Ishikawa (cell line): ENCODE measurements at regions not wholly inside any gene's neighbourhood (a gene's known extent, or its start where the extent isn't known, plus 50 kb on each side); places are given as distances from the start of the nearest gene placed in this dataset.

Experiments used
- CEBPB ChIP-seq: IDR thresholded peaks from 2 replicates; pipeline ENCODE4 v1.6.1; 2012
- CREB1 ChIP-seq: IDR thresholded peaks from 2 replicates; pipeline ENCODE4 v1.6.1; 2012; ENCODE audit warnings: low read depth
- EGR1 ChIP-seq: IDR thresholded peaks from 2 replicates; pipeline ENCODE4 v1.6.1; 2012
- EP300 ChIP-seq: IDR thresholded peaks from 2 replicates; pipeline ENCODE4 v1.6.1; 2012; ENCODE audit warnings: borderline replicate concordance
- FOXM1 ChIP-seq: IDR thresholded peaks from 2 replicates; pipeline ENCODE4 v1.6.1; 2012; ENCODE audit warnings: low read depth, borderline replicate concordance
- NFIC ChIP-seq: IDR thresholded peaks from 2 replicates; pipeline ENCODE4 v1.6.1; 2012
- RAD21 ChIP-seq: IDR thresholded peaks from 2 replicates; pipeline ENCODE4 v1.6.1; 2012; ENCODE audit warnings: low read depth
- TAF1 ChIP-seq: IDR thresholded peaks from 2 replicates; pipeline ENCODE4 v1.6.1; 2012; ENCODE audit warnings: low read depth, mild to moderate bottlenecking
- TCF12 ChIP-seq: IDR thresholded peaks from 2 replicates; pipeline ENCODE4 v1.6.1; 2012; ENCODE audit warnings: low read depth
- TEAD4 ChIP-seq: IDR thresholded peaks from 2 replicates; pipeline ENCODE4 v1.6.1; 2012
- YY1 ChIP-seq: IDR thresholded peaks from 2 replicates; pipeline ENCODE4 v1.6.1; 2012; ENCODE audit warnings: low read depth
- ZBTB7A ChIP-seq: IDR thresholded peaks from 2 replicates; pipeline ENCODE4 v1.6.1; 2012; ENCODE audit warnings: low read depth
- TF ChIP-seq, protein P1 (sequence below): IDR thresholded peaks from 2 replicates; pipeline ENCODE4 v1.6.1; 2012
- TF ChIP-seq, protein P2 (sequence below): IDR thresholded peaks from 2 replicates; pipeline ENCODE4 v1.6.1; 2012
- TF ChIP-seq, protein P3 (sequence below): IDR thresholded peaks from 2 replicates; pipeline ENCODE4 v1.6.1; 2012; ENCODE audit warnings: low read depth, mild to moderate bottlenecking

DNA sequence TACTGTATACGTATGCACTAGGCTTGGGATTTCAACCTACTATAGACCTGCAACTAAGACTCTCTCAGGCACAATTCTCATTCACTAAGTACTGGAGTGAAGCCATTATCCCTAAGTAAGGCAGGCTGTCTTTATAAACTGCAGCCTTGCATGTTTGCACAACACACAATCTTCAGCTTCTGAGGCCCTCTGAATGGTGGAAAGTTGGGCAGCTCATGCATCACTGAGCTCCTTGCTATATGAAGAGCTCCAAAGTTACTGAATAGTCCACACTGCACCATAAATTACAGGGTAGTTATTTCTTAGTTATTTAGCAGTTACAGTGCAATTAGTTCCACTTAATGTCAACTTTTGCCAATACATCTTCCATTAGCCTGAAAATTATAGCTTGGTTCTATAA is 384.6 kb downstream of the BRINP1 start:
- no peak for TF ChIP-seq EP300
- no peak for TF ChIP-seq TEAD4
- TF ChIP-seq, protein P1, sequence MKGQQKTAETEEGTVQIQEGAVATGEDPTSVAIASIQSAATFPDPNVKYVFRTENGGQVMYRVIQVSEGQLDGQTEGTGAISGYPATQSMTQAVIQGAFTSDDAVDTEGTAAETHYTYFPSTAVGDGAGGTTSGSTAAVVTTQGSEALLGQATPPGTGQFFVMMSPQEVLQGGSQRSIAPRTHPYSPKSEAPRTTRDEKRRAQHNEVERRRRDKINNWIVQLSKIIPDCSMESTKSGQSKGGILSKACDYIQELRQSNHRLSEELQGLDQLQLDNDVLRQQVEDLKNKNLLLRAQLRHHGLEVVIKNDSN: no peak
- no peak for TF ChIP-seq ZBTB7A
- TF ChIP-seq, protein P2, sequence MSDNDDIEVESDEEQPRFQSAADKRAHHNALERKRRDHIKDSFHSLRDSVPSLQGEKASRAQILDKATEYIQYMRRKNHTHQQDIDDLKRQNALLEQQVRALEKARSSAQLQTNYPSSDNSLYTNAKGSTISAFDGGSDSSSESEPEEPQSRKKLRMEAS: no peak

DNA sequence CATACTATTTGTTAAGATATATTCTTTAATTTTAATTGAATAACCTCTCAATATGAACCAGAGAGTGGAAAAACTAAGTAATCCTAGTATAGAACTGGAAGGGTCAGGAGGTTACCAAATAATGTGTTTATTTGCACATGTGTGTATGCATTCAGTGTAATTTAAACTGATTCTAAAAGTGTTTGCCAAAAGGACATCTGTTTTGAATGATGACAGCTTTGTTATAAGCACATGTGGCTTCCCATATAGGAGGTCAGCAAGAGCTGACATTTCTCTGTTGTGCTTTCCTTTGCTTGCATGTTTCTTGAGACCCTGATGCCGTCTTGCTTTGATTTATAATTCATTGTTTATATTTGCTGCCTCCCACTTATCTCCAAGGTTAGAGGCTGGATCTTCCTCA is 383.4 kb downstream of the BRINP1 start:
- no peak for TF ChIP-seq CEBPB
- TF ChIP-seq YY1: no peak
- no peak for TF ChIP-seq FOXM1
- no peak for TF ChIP-seq TEAD4
- TF ChIP-seq, protein P1: no peak
- TF ChIP-seq NFIC: no peak
- TF ChIP-seq EGR1: no peak
- TF ChIP-seq RAD21: no peak
- TF ChIP-seq CREB1: no peak
- no peak for TF ChIP-seq ZBTB7A
- no peak for TF ChIP-seq TCF12
- TF ChIP-seq, protein P2: no peak
- TF ChIP-seq, protein P3, sequence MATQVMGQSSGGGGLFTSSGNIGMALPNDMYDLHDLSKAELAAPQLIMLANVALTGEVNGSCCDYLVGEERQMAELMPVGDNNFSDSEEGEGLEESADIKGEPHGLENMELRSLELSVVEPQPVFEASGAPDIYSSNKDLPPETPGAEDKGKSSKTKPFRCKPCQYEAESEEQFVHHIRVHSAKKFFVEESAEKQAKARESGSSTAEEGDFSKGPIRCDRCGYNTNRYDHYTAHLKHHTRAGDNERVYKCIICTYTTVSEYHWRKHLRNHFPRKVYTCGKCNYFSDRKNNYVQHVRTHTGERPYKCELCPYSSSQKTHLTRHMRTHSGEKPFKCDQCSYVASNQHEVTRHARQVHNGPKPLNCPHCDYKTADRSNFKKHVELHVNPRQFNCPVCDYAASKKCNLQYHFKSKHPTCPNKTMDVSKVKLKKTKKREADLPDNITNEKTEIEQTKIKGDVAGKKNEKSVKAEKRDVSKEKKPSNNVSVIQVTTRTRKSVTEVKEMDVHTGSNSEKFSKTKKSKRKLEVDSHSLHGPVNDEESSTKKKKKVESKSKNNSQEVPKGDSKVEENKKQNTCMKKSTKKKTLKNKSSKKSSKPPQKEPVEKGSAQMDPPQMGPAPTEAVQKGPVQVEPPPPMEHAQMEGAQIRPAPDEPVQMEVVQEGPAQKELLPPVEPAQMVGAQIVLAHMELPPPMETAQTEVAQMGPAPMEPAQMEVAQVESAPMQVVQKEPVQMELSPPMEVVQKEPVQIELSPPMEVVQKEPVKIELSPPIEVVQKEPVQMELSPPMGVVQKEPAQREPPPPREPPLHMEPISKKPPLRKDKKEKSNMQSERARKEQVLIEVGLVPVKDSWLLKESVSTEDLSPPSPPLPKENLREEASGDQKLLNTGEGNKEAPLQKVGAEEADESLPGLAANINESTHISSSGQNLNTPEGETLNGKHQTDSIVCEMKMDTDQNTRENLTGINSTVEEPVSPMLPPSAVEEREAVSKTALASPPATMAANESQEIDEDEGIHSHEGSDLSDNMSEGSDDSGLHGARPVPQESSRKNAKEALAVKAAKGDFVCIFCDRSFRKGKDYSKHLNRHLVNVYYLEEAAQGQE: no peak
- no peak for TF ChIP-seq EP300
- no peak for TF ChIP-seq TAF1

DNA sequence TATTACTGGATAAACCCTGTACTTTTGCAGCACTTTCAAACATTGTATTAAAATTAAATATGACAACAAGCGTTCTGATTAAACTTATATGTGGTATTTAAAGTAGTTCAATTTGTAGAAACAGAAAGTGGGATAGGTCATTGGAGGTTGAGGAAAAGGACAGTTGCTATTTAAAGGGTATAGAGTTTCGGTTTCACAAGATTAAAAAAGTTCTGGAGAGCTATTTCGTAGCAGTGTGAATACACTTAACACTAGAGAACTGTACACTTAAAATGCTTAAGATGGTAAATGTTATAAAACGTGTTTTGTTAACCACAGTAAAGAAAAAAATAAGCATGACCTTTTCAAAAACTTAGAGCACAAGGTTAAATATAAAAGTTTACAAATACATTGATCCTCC is 382.1 kb downstream of the BRINP1 start:
- TF ChIP-seq TCF12 (no peak), EP300 (no peak), NFIC (no peak)

DNA sequence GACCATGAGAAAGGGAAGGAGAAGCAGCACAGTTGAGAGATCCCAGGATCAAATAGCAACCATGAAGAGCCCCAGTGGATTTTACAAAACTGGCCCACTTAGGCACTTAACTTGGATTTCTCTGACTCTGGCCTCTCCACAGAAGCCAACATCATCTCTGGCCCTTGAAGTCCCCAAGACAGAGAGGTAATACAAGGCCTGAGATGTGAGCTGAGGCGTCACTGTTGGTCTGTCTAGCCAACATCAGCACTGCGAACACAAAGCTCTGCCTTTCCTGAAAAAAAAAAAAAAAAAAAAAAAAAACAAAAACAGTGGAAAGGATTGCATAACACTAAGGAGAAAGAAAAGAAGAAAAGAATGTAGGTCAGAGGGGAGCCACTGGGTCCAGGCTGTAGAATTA is 378.3 kb downstream of the BRINP1 start:
- TF ChIP-seq TAF1: no peak
- 0 out of 2 replicates have a peak, but pooled peaks have one; percentile 46 for TF ChIP-seq CEBPB

DNA sequence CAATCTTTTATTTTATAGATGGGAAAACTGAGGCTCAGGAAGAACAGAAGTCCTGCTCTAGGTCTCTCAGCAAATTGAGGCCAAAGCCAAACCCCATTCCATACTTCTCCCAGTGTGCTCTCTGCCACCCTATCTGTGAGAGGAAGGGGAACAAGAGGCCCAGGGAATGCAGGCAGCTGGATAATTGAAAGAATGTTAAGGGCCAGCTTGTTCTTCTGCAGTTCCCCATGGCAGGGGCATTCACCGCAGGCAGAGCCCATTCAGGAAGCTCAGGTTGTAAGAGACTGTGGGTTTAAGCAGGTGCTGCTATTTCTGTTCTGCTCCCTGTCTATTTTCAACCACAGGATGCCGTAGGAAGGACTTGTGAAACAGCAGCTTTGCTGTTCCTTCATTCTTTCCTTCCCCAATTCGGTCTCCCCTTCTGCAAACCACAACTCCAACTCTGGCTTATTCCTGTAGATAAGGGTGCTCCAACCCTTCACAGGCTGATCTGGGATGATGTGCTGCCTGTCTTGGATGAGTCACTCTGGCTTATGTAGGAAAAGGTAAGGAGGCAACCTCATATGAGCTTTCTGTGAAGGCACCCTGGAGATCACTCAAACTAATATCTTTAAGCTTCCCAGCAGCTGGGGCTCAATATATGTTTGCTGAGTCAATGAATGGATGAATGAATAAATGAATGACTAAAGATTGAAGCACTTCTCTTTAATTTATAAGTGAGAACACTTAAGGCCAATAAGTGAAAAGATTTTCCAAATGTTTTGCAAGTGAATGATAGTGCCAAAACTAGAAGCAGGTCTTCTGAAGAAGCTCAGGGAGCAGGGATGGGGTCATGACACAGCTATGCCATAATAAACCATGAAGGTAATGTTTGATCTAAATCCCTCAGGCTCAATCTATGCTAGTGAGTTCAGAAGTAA is 377.6 kb downstream of the BRINP1 start:
- TF ChIP-seq TEAD4: no peak
- no peak for TF ChIP-seq NFIC
- TF ChIP-seq EGR1: no peak
- no peak for TF ChIP-seq CREB1
- TF ChIP-seq, protein P2: no peak
- no peak for TF ChIP-seq FOXM1
- TF ChIP-seq EP300: no peak
- TF ChIP-seq, protein P3: no peak
- TF ChIP-seq ZBTB7A: no peak
- TF ChIP-seq CEBPB: no peak
- TF ChIP-seq TCF12: no peak
- TF ChIP-seq TAF1: no peak
- no peak for TF ChIP-seq YY1
- no peak for TF ChIP-seq RAD21
- TF ChIP-seq, protein P1: no peak
